Suprapubic skin (tissue), 3 donors: ENCODE measurements at regions not wholly inside any gene's neighbourhood (a gene's known extent, or its start where the extent isn't known, plus 50 kb on each side); places are given as distances from the start of the nearest gene placed in this dataset.

Experiments used
- EP300 ChIP-seq: sonication (generic); formaldehyde crosslinking; IDR thresholded peaks from one replicate; pipeline ENCODE4 v1.6.1; 2017; ENCODE audit warnings: antibody characterized with exemption
- TF ChIP-seq, protein P1 (sequence below), 2 donors: fragments of 200-600 bp in 1 of 2; fragments of 450-650 bp in 1 of 2; sonication (generic) in 1 of 2; IDR thresholded peaks; one replicate each; pipeline ENCODE4 v1.5.1; 2016 to 2019; ENCODE audit warnings: antibody characterized with exemption in 2 of 2, mild to moderate bottlenecking in 1 of 2, moderate library complexity in 1 of 2

DNA sequence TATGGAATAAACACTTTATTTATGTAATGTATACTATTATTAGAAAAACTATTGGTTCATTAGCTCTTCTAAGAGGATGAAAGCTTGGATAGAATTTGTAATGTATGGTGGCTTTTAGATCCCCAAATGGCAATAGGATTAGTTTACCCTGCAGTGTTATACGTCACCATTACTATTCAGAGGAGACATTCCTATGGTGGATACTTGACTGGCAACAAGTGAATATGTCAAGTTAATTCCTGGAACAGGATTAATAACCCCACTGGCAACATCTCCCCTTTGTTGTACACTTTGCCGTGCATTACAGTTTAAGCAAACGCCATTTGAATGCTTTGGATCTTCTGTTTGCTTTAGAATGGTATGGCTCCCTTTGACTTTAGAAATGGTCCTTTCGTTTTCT lies 420.3 kb downstream of the FAM47B start:
- TF ChIP-seq EP300 = no peak
- TF ChIP-seq, protein P1, sequence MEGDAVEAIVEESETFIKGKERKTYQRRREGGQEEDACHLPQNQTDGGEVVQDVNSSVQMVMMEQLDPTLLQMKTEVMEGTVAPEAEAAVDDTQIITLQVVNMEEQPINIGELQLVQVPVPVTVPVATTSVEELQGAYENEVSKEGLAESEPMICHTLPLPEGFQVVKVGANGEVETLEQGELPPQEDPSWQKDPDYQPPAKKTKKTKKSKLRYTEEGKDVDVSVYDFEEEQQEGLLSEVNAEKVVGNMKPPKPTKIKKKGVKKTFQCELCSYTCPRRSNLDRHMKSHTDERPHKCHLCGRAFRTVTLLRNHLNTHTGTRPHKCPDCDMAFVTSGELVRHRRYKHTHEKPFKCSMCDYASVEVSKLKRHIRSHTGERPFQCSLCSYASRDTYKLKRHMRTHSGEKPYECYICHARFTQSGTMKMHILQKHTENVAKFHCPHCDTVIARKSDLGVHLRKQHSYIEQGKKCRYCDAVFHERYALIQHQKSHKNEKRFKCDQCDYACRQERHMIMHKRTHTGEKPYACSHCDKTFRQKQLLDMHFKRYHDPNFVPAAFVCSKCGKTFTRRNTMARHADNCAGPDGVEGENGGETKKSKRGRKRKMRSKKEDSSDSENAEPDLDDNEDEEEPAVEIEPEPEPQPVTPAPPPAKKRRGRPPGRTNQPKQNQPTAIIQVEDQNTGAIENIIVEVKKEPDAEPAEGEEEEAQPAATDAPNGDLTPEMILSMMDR (IDR thresholded peaks at IDR 0.05) = no peak
